Fibroblast of lung (primary cell): ENCODE measurements at regions not wholly inside any gene's neighbourhood (a gene's known extent, or its start where the extent isn't known, plus 50 kb on each side); places are given as distances from the start of the nearest gene placed in this dataset.
A peak's percentile ranks its signal among the peaks of the same experiment; 100 is the strongest.

Source experiments
- DNase-seq, 2 donors: peaks; one replicate each; pipeline versions ENCODE4 v3.0.0 to v3.0.0-alpha.2; 2010; ENCODE audit warnings: low read depth in 2 of 2
- H2AFZ ChIP-seq: 2 replicates; pipeline ENCODE4 v1.5.1; 2012; ENCODE audit warnings: low read length, control low read depth, inconsistent platforms
- H3K27ac ChIP-seq: 2 replicates; pipeline ENCODE4 v1.5.1; 2011; ENCODE audit warnings: low read length, control low read depth; ENCODE audit not compliant: insufficient read depth
- H3K27me3 ChIP-seq: 2 replicates; pipeline ENCODE4 v1.5.1; 2011; ENCODE audit warnings: mild to moderate bottlenecking, low read length; ENCODE audit not compliant: control insufficient read depth, insufficient read depth
- H3K36me3 ChIP-seq: 2 replicates; pipeline ENCODE4 v1.5.1; 2011; ENCODE audit warnings: low read length; ENCODE audit not compliant: control insufficient read depth, insufficient read depth
- H3K4me1 ChIP-seq: 2 replicates; pipeline ENCODE4 v1.5.1; 2011; ENCODE audit warnings: low read length; ENCODE audit not compliant: control insufficient read depth, insufficient read depth; ENCODE audit errors: extremely low read depth
- H3K4me2 ChIP-seq: 2 replicates; pipeline ENCODE4 v1.5.1; 2011; ENCODE audit warnings: low read length, control low read depth; ENCODE audit not compliant: insufficient read depth; ENCODE audit errors: extremely low read depth
- H3K4me3 ChIP-seq, 4 experiments: fragments of 200-600 bp in 1 of 4; sonication (generic) in 1 of 4; replicated peaks in 1 of 4; 2 replicates each; pipeline ENCODE4 v1.5.1; 2011 to 2016; ENCODE audit warnings: low read length in 4 of 4, low read depth in 3 of 4, mild to moderate bottlenecking in 3 of 4, control low read depth in 2 of 4, inconsistent platforms in 1 of 4, mixed read lengths in 1 of 4; ENCODE audit not compliant: insufficient read depth in 1 of 4; ENCODE audit errors: control extremely low read depth in 1 of 4
- H3K79me2 ChIP-seq: 2 replicates; pipeline ENCODE4 v1.5.1; 2012; ENCODE audit warnings: mild to moderate bottlenecking, low read length, inconsistent platforms; ENCODE audit not compliant: control insufficient read depth, insufficient read depth
- H3K9ac ChIP-seq: 2 replicates; pipeline ENCODE4 v1.5.1; 2011; ENCODE audit warnings: mild to moderate bottlenecking, low read length, control low read depth; ENCODE audit not compliant: insufficient read depth
- H3K9me3 ChIP-seq: 2 replicates; pipeline ENCODE4 v1.5.1; 2012; ENCODE audit warnings: low read depth, low read length; ENCODE audit not compliant: control insufficient read depth, insufficient read depth
- H4K20me1 ChIP-seq: 2 replicates; pipeline ENCODE4 v1.5.1; 2011; ENCODE audit warnings: low read length; ENCODE audit not compliant: control insufficient read depth, insufficient read depth; ENCODE audit errors: extremely low read depth
- EZH2 ChIP-seq: IDR thresholded peaks from 2 replicates; pipeline ENCODE4 v1.5.1; 2012; ENCODE audit warnings: low read length, control low read depth, mild to moderate bottlenecking; ENCODE audit errors: missing control alignments
- TF ChIP-seq, protein P1 (sequence below), 2 donors: IDR thresholded peaks in 1 of 2; conservative IDR thresholded peaks in 1 of 2; 1 replicate in 1 of 2; 2 replicates in 1 of 2; pipeline ENCODE4 v1.5.1; 2011 to 2012; ENCODE audit warnings: low read length in 2 of 2, control low read depth in 1 of 2, inconsistent platforms in 1 of 2, low read depth in 1 of 2, mild to moderate bottlenecking in 1 of 2

DNA sequence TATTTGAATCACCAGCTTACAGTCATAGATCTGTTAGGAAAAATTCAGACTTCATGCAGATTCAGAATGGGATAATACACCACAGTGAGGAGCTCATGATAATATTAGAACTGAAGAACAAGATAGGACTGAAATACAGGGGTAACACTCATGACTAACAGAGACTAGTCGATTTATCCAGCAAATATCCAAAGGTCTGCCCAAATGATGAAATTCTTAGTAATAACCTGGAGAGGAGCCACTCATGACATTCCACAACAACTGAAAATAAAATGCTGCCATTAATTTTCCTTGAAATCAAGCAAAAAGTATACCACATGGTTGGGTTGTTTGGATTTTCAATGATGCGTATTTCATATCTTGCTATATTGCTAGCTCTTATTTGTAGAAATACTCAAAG, 903.7 kb upstream of the ADGRL3 start:
- no peaks in the 10 kb centered on the region for H3K36me3 ChIP-seq
- no peaks in the 10 kb centered on the region for H3K79me2 ChIP-seq
- H4K20me1 ChIP-seq, result no peaks in the 10 kb centered on the region
- H3K9me3 ChIP-seq, result no peaks in the 10 kb centered on the region
- H3K4me3 ChIP-seq, result no peak overlapping the region
- no peak overlapping the region for H3K27ac ChIP-seq
- peak in 1 of 2 donors; percentile 68 for DNase-seq
- H3K9ac ChIP-seq, result no peak overlapping the region
- no peaks in the 10 kb centered on the region for H3K27me3 ChIP-seq
- no peak overlapping the region for H3K4me2 ChIP-seq
- no peak for TF ChIP-seq EZH2
- TF ChIP-seq, protein P1, sequence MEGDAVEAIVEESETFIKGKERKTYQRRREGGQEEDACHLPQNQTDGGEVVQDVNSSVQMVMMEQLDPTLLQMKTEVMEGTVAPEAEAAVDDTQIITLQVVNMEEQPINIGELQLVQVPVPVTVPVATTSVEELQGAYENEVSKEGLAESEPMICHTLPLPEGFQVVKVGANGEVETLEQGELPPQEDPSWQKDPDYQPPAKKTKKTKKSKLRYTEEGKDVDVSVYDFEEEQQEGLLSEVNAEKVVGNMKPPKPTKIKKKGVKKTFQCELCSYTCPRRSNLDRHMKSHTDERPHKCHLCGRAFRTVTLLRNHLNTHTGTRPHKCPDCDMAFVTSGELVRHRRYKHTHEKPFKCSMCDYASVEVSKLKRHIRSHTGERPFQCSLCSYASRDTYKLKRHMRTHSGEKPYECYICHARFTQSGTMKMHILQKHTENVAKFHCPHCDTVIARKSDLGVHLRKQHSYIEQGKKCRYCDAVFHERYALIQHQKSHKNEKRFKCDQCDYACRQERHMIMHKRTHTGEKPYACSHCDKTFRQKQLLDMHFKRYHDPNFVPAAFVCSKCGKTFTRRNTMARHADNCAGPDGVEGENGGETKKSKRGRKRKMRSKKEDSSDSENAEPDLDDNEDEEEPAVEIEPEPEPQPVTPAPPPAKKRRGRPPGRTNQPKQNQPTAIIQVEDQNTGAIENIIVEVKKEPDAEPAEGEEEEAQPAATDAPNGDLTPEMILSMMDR (conservative IDR thresholded peaks at IDR 0.05 in 1 of 2, IDR thresholded peaks at IDR 0.05 in 1 of 2; ENCODE audit: low read depth in 1 of 2, low read length in 2 of 2), result no peak
- H3K4me1 ChIP-seq, result no peaks in the 10 kb centered on the region
- H2AFZ ChIP-seq, result no peak overlapping the region

DNA sequence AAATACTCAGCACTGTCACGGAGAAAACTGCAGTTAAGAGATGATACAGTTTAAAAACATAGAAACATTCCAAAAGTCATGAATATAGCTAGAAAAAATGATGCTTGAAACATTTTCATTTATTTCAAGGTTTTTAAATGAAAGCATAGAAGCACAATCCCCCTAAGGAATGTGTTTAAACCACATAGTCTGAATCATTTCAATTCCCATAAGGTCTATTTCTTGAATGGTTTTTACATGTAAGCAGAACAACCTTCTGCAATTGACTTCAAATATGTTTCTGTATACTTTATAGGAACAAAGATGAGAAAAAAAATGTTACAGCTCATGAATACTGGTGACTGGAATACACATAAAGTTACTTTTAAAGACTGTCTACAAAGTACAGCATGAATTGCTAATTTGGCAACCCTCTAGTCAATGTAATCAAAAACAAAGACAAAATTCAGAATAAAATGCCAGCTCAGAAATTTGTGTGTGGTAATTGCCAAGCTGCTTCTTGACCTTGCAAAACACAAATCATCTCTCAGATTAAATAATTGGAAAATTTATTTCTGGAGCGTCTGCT, 886.4 kb upstream of the ADGRL3 start:
- Histone ChIP-seq H4K20me1 (no peaks in the 10 kb centered on the region), H3K27ac (no peak overlapping the region), H3K4me2 (no peak overlapping the region), H3K9ac (no peak overlapping the region), H3K36me3 (no peaks in the 10 kb centered on the region), H2AFZ (no peak overlapping the region), H3K9me3 (no peaks in the 10 kb centered on the region), H3K4me1 (no peaks in the 10 kb centered on the region), H3K79me2 (no peaks in the 10 kb centered on the region), H3K27me3 (no peaks in the 10 kb centered on the region), H3K4me3 (no peak overlapping the region)
- peak; percentile 25 to 74 for DNase-seq
- TF ChIP-seq EZH2, result no peak
- TF ChIP-seq, protein P1 (conservative IDR thresholded peaks at IDR 0.05 in 1 of 2, IDR thresholded peaks at IDR 0.05 in 1 of 2; ENCODE audit: low read depth in 1 of 2, low read length in 2 of 2), result no peak

- peak in 1 of 2 donors; percentile 1 for DNase-seq
- Histone ChIP-seq H3K27ac (no peak overlapping the region), H3K36me3 (no peaks in the 10 kb centered on the region), H3K9me3 (no peaks in the 10 kb centered on the region), H3K4me2 (no peak overlapping the region), H3K27me3 (no peaks in the 10 kb centered on the region), H3K79me2 (no peaks in the 10 kb centered on the region), H3K9ac (no peak overlapping the region), H3K4me1 (no peaks in the 10 kb centered on the region), H2AFZ (no peak overlapping the region), H3K4me3 (no peak overlapping the region), H4K20me1 (no peaks in the 10 kb centered on the region)
- no peak for TF ChIP-seq EZH2
- TF ChIP-seq, protein P1 (conservative IDR thresholded peaks at IDR 0.05 in 1 of 2, IDR thresholded peaks at IDR 0.05 in 1 of 2; ENCODE audit: low read depth in 1 of 2, low read length in 2 of 2), result no peak
Observed at GRCh38 chr4:60314416-60314815, 885.7 kb upstream of the ADGRL3 start.
